Calu3 (cell line): ENCODE measurements at regions not wholly inside any gene's neighbourhood (a gene's known extent, or its start where the extent isn't known, plus 50 kb on each side); places are given as distances from the start of the nearest gene placed in this dataset.

Experiments used
- BruUV-seq: library from RNA; stranded (reverse); fragments of 400-500 nt; replicated peaks from 2 replicates; lab custom pipeline; 2021; lab: Mats Ljungman, UMichigan
- CTCF ChIA-PET: fragments of 300-600 bp; sonication (Branson Sonifier 250); formaldehyde crosslinking; loops from one replicate; lab custom pipeline; 2022; ENCODE audit warnings: antibody characterized with exemption; lab: Charles Lee
- DNase-seq: peaks from one replicate; pipeline ENCODE4 v3.0.0; 2022
- H3K27ac Mint-ChIP-seq: one replicate; pipeline ENCODE4 v1.8.0; 2022; ENCODE audit warnings: mixed read lengths; ENCODE audit not compliant: unreplicated experiment
- H3K27me3 Mint-ChIP-seq: one replicate; pipeline ENCODE4 v1.8.0; 2022; ENCODE audit warnings: mixed read lengths; ENCODE audit not compliant: unreplicated experiment
- H3K36me3 Mint-ChIP-seq: one replicate; pipeline ENCODE4 v1.8.0; 2022; ENCODE audit warnings: mild to moderate bottlenecking, moderate library complexity, mixed read lengths; ENCODE audit not compliant: insufficient read depth, unreplicated experiment
- H3K4me1 Mint-ChIP-seq: one replicate; pipeline ENCODE4 v1.8.0; 2022; ENCODE audit warnings: mild to moderate bottlenecking, low read depth, mixed read lengths; ENCODE audit not compliant: unreplicated experiment
- H3K4me3 Mint-ChIP-seq: one replicate; pipeline ENCODE4 v1.8.0; 2022; ENCODE audit warnings: mild to moderate bottlenecking, low read depth, moderate library complexity, mixed read lengths; ENCODE audit not compliant: unreplicated experiment
- H3K9me3 Mint-ChIP-seq: one replicate; pipeline ENCODE4 v1.8.0; 2022; ENCODE audit warnings: low read depth, mixed read lengths; ENCODE audit not compliant: unreplicated experiment
- intact Hi-C: fragments of 100-400 bp; cut with micrococcal nuclease; formaldehyde crosslinking; loops from one replicate; pipeline ENCODE4 v1.10.0; 2022; ENCODE audit not compliant: unreplicated experiment
- TF ChIP-seq, protein P1 (sequence below): fragments of 200-600 bp; IDR thresholded peaks from one replicate; pipeline ENCODE4 v1.8.0; 2022; ENCODE audit warnings: antibody characterized with exemption; ENCODE audit not compliant: unreplicated experiment

DNA sequence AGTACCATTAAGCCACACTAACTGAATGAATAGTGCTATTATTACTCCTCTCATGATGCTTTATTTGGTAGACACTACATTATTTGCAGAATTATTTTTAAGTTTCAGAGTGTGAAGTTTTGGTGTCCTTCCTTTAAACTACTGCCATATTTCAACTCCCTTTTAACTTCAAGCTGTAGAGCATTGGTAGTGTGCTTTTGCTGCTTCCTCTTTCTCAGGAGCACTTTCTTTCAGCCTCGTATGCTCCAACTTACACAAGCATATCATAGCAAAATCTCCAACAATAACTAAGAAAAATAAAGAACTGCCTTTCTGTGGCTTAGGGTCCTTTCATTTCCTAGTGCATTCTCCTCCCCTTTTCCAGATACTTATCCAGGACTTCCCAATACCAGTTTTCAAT lies 476.4 kb upstream of the AGTR1 start:
- no TSS peak for BruUV-seq
- Mint-ChIP-seq H3K27me3 (no peaks in the 10 kb centered on the region), H3K36me3 (no peaks in the 10 kb centered on the region), H3K9me3 (no peaks in the 10 kb centered on the region), H3K4me1 (no peaks in the 10 kb centered on the region), H3K27ac (no peak overlapping the region), H3K4me3 (no peak overlapping the region)
- DNase-seq, result no peak
- CTCF ChIA-PET, result no interaction called here
- TF ChIP-seq, protein P1, sequence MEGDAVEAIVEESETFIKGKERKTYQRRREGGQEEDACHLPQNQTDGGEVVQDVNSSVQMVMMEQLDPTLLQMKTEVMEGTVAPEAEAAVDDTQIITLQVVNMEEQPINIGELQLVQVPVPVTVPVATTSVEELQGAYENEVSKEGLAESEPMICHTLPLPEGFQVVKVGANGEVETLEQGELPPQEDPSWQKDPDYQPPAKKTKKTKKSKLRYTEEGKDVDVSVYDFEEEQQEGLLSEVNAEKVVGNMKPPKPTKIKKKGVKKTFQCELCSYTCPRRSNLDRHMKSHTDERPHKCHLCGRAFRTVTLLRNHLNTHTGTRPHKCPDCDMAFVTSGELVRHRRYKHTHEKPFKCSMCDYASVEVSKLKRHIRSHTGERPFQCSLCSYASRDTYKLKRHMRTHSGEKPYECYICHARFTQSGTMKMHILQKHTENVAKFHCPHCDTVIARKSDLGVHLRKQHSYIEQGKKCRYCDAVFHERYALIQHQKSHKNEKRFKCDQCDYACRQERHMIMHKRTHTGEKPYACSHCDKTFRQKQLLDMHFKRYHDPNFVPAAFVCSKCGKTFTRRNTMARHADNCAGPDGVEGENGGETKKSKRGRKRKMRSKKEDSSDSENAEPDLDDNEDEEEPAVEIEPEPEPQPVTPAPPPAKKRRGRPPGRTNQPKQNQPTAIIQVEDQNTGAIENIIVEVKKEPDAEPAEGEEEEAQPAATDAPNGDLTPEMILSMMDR, result no peak
- intact Hi-C loops, result no loop called here

DNA sequence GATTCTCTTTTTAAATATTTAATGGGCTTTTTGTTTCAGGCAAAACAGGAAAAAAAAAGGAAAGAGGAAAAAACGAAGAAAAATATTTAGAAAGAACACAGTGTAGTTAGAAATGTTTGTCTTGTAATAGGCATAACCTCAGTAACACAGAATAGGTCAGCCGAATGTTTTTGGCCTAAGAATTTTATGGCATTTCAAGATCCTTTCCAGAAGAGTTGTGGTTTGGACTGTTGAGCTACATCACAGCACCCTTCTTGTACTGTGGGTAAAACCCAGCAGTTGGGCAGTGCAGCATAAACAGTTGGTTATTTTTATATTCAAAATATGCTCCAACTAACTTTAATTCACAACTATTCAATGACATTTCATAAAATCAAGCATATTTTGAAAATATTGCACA lies 474.4 kb upstream of the AGTR1 start:
- H3K27me3 Mint-ChIP-seq, result no peaks in the 10 kb centered on the region
- TF ChIP-seq, protein P1, result no peak
- CTCF ChIA-PET, result interaction anchor here (0.6 to 1.5 kb wide), 2 partner anchors 11 to 23 kb away, joined by 3 read pairs; no protein-coding TSS in a partner anchor
- H3K36me3 Mint-ChIP-seq, result no peaks in the 10 kb centered on the region
- no peak overlapping the region for H3K27ac Mint-ChIP-seq
- no peak overlapping the region for H3K4me3 Mint-ChIP-seq
- DNase-seq, result no peak
- intact Hi-C loops, result no loop called here
- H3K4me1 Mint-ChIP-seq, result no peaks in the 10 kb centered on the region
- no TSS peak for BruUV-seq
- no peaks in the 10 kb centered on the region for H3K9me3 Mint-ChIP-seq

DNA sequence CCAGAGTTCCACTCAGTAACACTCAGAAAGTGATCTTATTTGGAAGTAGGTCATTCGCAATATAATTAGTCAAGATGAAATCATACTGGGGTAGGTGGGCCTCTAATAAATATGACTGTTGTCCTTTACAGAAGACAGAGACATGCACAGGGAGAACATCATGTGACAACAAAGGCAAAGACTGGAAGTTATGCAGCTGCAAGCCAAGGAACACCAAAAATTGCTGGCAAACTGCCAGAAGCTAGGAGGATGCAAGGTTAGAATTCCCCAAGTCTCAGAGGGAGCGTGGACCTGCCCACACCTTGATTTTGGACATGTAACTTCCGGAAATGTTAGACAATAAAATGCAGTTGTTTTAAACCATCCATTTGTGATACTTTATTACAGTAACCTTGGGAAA lies 471.5 kb upstream of the AGTR1 start:
- Mint-ChIP-seq H3K27ac (no peak overlapping the region), H3K36me3 (no peaks in the 10 kb centered on the region), H3K27me3 (no peaks in the 10 kb centered on the region), H3K9me3 (no peaks in the 10 kb centered on the region), H3K4me3 (no peak overlapping the region), H3K4me1 (peaks cover 8% of the 10 kb centered on the region)
- intact Hi-C loops, result no loop called here
- CTCF ChIA-PET, result no interaction called here
- BruUV-seq, result no TSS peak
- DNase-seq, result peak; percentile 25
- TF ChIP-seq, protein P1, result no peak

DNA sequence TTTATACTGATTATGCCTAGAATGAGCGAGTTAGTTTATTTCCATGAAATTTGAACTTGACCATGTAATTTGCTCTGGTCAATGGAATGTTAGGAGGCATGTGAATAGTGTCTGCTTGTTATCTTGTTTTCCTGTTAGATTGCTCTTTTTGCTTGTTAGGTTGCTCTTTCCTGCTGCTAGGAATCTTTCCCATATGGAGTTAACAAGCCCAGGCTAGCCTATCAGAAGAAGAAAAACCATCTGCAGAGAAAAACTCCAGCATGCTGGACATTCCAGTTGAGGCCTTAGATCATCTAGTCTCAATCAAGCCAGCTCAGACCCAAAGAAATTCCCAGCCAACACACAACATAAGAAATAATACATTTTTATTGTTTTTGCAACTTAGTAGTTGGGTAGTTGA lies 470.2 kb upstream of the AGTR1 start:
- no TSS peak for BruUV-seq
- H3K4me3 Mint-ChIP-seq, result no peak overlapping the region
- intact Hi-C loops, result no loop called here
- DNase-seq, result no peak
- no peaks in the 10 kb centered on the region for H3K9me3 Mint-ChIP-seq
- TF ChIP-seq, protein P1, result no peak
- H3K27me3 Mint-ChIP-seq, result no peaks in the 10 kb centered on the region
- no peak overlapping the region for H3K27ac Mint-ChIP-seq
- H3K4me1 Mint-ChIP-seq, result peaks cover 8% of the 10 kb centered on the region
- CTCF ChIA-PET, result no interaction called here
- no peaks in the 10 kb centered on the region for H3K36me3 Mint-ChIP-seq
